Keratinocyte (primary cell): ENCODE measurements at regions not wholly inside any gene's neighbourhood (a gene's known extent, or its start where the extent isn't known, plus 50 kb on each side); places are given as distances from the start of the nearest gene placed in this dataset.
A peak's percentile ranks its signal among the peaks of the same experiment; 100 is the strongest.

Source experiments
- DNase-seq: peaks from one replicate; pipeline ENCODE4 v3.0.0-alpha.2; 2011; ENCODE audit warnings: low read depth, missing footprints, low spot score
- FAIRE-seq: peaks from 2 replicates; lab custom pipeline; 2011; peaks lifted over from hg19 to GRCh38; lab: Jason Lieb, UNC
- H2AFZ ChIP-seq: 2 replicates; pipeline ENCODE4 v1.6.0; 2012; ENCODE audit warnings: low read length, control low read depth, inconsistent platforms; ENCODE audit not compliant: control insufficient read depth
- H3K27ac ChIP-seq: 2 replicates; pipeline ENCODE4 v1.5.1; 2011; ENCODE audit warnings: low read length; ENCODE audit not compliant: control insufficient read depth, insufficient read depth
- H3K27me3 ChIP-seq: 3 replicates; pipeline ENCODE4 v1.6.0; 2011; ENCODE audit warnings: low read length; ENCODE audit not compliant: control insufficient read depth, insufficient read depth; ENCODE audit errors: extremely low read depth
- H3K36me3 ChIP-seq, 2 experiments: 2 replicates in 1 of 2; 3 replicates in 1 of 2; pipeline ENCODE4 v1.5.1; 2011; ENCODE audit warnings: low read length in 2 of 2, mild to moderate bottlenecking in 1 of 2; ENCODE audit not compliant: control insufficient read depth in 2 of 2, insufficient read depth in 2 of 2; ENCODE audit errors: extremely low read depth in 1 of 2
- H3K4me1 ChIP-seq: 3 replicates; pipeline ENCODE4 v1.5.1; 2011; ENCODE audit warnings: low read length; ENCODE audit not compliant: control insufficient read depth, insufficient read depth; ENCODE audit errors: extremely low read depth
- H3K4me2 ChIP-seq: 3 replicates; pipeline ENCODE4 v1.6.0; 2011; ENCODE audit warnings: low read depth, low read length; ENCODE audit not compliant: control insufficient read depth, insufficient read depth; ENCODE audit errors: extremely low read depth
- H3K4me3 ChIP-seq, 3 experiments: fragments of 200-600 bp in 1 of 3; sonication (generic) in 1 of 3; 2 replicates in 2 of 3; 3 replicates in 1 of 3; pipeline ENCODE4 v1.5.1; 2011 to 2016; ENCODE audit warnings: low read length in 3 of 3, mild to moderate bottlenecking in 3 of 3, control low read depth in 2 of 3, inconsistent platforms in 1 of 3, low read depth in 1 of 3, mixed read lengths in 1 of 3, mixed run types in 1 of 3, moderate library complexity in 1 of 3; ENCODE audit not compliant: control insufficient read depth in 2 of 3, insufficient read depth in 2 of 3; ENCODE audit errors: extremely low read depth in 1 of 3
- H3K79me2 ChIP-seq: 2 replicates; pipeline ENCODE4 v1.6.0; 2012; ENCODE audit warnings: low read length; ENCODE audit not compliant: control insufficient read depth, insufficient read depth
- H3K9ac ChIP-seq: 3 replicates; pipeline ENCODE4 v1.6.0; 2011; ENCODE audit warnings: low read length; ENCODE audit not compliant: control insufficient read depth, insufficient read depth; ENCODE audit errors: extremely low read depth
- H3K9me1 ChIP-seq: 3 replicates; pipeline ENCODE4 v1.6.0; 2011; ENCODE audit warnings: low read length; ENCODE audit not compliant: control insufficient read depth, insufficient read depth; ENCODE audit errors: extremely low read depth
- H3K9me3 ChIP-seq: 2 replicates; pipeline ENCODE4 v1.5.1; 2012; ENCODE audit warnings: low read depth, low read length; ENCODE audit not compliant: control insufficient read depth
- H4K20me1 ChIP-seq: 3 replicates; pipeline ENCODE4 v1.6.0; 2011; ENCODE audit warnings: low read length; ENCODE audit not compliant: control insufficient read depth, insufficient read depth; ENCODE audit errors: extremely low read depth
- CTCF ChIP-seq, 3 experiments: IDR thresholded peaks in 1 of 3; conservative IDR thresholded peaks in 1 of 3; optimal IDR thresholded peaks in 1 of 3; 2 replicates in 2 of 3; 3 replicates in 1 of 3; pipeline versions ENCODE3 to v1.5.1; 2011; ENCODE audit warnings: low read length in 3 of 3, mild to moderate bottlenecking in 3 of 3, moderate library complexity in 2 of 3, control low read depth in 1 of 3, inconsistent platforms in 1 of 3; ENCODE audit not compliant: insufficient read depth in 2 of 3; ENCODE audit errors: extremely low read depth in 1 of 3
- EZH2 ChIP-seq: IDR thresholded peaks from one replicate; pipeline ENCODE4 v1.6.1; 2012; ENCODE audit warnings: inconsistent platforms, mild to moderate bottlenecking, low read length, moderate library complexity
- dilution Hi-C: fragments of 300-500 bp; cut with MboI; formaldehyde crosslinking; loops from one replicate; pipeline ENCODE4 v1.7.0; 2020; ENCODE audit warnings: low sequenced_read_pairs; ENCODE audit not compliant: extremely low pct_ligation_motif_present

GRCh38 chr3:191141728-191142127 is 57.3 kb upstream of the OSTN start:
- FAIRE-seq: no peak
- no peaks in the 10 kb centered on the region for H3K27me3 ChIP-seq
- dilution Hi-C loops: no loop called here
- H4K20me1 ChIP-seq: no peaks in the 10 kb centered on the region
- TF ChIP-seq CTCF (optimal IDR thresholded peaks at IDR 0.05 in 1 of 3, IDR thresholded peaks at IDR 0.05 in 1 of 3, conservative IDR thresholded peaks at IDR 0.05 in 1 of 3; ENCODE audit: extremely low read depth in 1 of 3, insufficient read depth in 2 of 3, low read length in 3 of 3): no peak
- no peak for TF ChIP-seq EZH2
- no peaks in the 10 kb centered on the region for H3K79me2 ChIP-seq
- H3K36me3 ChIP-seq: no peaks in the 10 kb centered on the region
- H2AFZ ChIP-seq: peak overlapping the region; percentile 19
- H3K27ac ChIP-seq: peak overlapping the region; percentile 41
- H3K9me1 ChIP-seq: no peaks in the 10 kb centered on the region
- no peak overlapping the region for H3K4me2 ChIP-seq
- no peak overlapping the region for H3K9ac ChIP-seq
- H3K4me1 ChIP-seq: peaks cover 8% of the 10 kb centered on the region
- no peaks in the 10 kb centered on the region for H3K9me3 ChIP-seq
- H3K4me3 ChIP-seq: no peak overlapping the region
- peak; percentile 44 for DNase-seq

GRCh38 chr3:191139736-191140135 is 59.3 kb upstream of the OSTN start:
- no peaks in the 10 kb centered on the region for H3K9me1 ChIP-seq
- H4K20me1 ChIP-seq: no peaks in the 10 kb centered on the region
- no peak overlapping the region for H3K4me3 ChIP-seq
- no peak overlapping the region for H3K9ac ChIP-seq
- FAIRE-seq (no peak), DNase-seq (no peak)
- dilution Hi-C loops: no loop called here
- TF ChIP-seq CTCF (optimal IDR thresholded peaks at IDR 0.05 in 1 of 3, IDR thresholded peaks at IDR 0.05 in 1 of 3, conservative IDR thresholded peaks at IDR 0.05 in 1 of 3; ENCODE audit: extremely low read depth in 1 of 3, insufficient read depth in 2 of 3, low read length in 3 of 3) (no peak), EZH2 (no peak)
- H3K79me2 ChIP-seq: no peaks in the 10 kb centered on the region
- H3K9me3 ChIP-seq: no peaks in the 10 kb centered on the region
- H3K4me1 ChIP-seq: peaks cover 8% of the 10 kb centered on the region
- H3K36me3 ChIP-seq: no peaks in the 10 kb centered on the region
- no peak overlapping the region for H3K27ac ChIP-seq
- H3K27me3 ChIP-seq: no peaks in the 10 kb centered on the region
- no peak overlapping the region for H2AFZ ChIP-seq
- H3K4me2 ChIP-seq: no peak overlapping the region
